Inflammatory macrophage treated with lipopolysaccharide for 1 hour (primary cell): ENCODE measurements at regions not wholly inside any gene's neighbourhood (a gene's known extent, or its start where the extent isn't known, plus 50 kb on each side); places are given as distances from the start of the nearest gene placed in this dataset.
"Not testable (repeated sequence)": the region's sequence is repeated elsewhere in the genome, so short reads cannot be mapped to it uniquely, and the experiment has no call there.

Experiments
- DNase-seq, 2 donors: peaks; one replicate each; pipeline ENCODE4 v3.0.0-alpha.2; 2020 to 2022

DNA sequence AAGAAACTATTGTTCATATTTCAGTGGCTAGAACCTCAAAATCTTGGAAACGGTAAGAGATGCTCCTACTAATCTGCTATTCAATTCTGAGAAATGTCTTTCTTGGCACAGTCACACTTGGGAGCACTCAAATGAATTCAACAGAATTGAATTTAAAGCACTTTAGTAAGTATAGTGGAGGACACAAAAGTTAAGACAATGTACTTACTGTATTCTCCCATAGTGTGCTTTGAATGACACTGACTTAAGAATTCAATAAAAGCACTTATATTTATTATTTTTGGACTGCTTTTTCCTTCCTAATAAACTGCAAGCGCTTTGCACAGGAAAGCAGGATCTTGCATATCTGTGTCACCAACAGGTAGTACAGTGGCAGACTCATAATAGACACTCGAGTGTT lies 156.1 kb upstream of the RIMS1 start:
- no peak for DNase-seq

DNA sequence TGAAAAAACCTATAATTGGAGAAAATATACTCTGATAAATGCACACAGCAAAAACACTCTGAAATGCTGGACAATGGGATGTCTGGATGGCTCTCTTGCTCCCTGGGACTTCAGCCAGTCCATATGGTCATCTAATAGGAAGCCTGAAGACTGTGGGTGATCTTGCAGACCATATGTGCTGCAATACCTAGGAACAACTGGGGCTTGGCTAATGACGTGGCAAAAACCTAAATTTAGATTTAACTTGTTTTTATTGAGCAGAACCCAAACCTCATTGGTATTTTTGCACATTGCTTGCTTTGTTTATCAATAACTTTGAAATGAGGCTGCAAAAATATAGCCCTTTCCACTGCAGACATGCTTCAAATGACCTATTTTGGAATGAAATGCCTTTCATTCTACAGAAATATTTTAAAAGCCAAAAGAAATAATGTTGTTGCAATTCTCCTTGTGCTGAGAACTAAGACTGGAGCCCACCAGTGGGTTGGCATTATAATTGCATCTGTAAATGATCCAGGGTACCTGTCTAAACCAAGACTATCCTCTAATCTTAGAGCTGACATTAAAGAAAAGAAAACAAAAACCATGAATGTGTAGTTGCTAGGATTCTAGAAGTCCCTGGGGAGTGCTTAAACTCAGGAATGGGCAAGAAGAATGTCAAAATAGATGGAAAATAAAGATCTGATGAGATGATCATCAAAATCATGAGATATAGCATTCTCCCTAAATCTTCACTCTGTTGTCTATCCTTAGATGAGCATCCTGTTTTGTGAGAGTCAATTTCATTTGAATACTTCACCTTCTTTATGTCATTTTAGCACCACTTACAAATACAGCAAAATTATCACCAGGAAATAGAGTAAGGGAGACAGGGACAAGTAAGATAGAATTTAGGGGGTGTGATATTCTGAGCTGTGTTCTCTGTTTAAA lies 152.1 kb upstream of the RIMS1 start:
- DNase-seq = no peak

DNA sequence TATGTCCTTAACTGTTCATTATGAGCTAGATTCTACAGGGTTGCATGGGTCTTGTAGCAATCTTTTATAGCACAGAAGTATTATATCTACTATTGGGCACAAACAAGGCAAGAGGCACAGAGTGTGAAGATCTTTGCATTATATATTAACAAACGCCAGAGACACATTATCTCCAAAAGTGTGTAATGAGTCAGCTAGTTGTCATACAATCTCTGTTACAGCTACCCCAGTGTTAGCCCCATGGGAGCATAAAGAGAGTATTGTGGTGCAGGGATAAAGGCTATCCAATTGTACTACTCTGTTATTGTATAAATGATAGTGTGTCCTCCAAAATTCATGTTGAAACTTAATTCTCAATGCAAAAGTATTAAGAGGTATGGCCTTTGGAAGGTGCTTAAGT lies 148.4 kb upstream of the RIMS1 start:
- DNase-seq = no peak

DNA sequence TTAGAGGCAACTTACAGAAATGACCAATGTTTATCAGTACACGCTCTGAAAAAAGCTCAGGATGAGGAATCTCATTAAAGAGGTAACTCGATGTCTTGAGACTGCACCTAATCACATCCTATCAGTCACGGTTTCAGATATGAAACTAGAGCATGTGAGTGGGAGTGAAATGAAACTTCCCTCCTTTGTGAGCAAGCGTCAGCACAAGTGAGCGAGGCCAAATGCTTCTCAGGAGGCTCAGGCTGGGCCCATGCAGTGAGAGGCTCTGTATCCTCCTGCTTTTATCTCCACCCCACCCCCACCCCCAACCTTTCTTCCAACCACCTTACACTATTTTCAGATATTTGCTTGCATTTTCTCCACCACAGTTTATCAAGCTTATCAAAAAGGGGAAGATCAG lies 140.8 kb upstream of the RIMS1 start:
- no peak for DNase-seq

DNA sequence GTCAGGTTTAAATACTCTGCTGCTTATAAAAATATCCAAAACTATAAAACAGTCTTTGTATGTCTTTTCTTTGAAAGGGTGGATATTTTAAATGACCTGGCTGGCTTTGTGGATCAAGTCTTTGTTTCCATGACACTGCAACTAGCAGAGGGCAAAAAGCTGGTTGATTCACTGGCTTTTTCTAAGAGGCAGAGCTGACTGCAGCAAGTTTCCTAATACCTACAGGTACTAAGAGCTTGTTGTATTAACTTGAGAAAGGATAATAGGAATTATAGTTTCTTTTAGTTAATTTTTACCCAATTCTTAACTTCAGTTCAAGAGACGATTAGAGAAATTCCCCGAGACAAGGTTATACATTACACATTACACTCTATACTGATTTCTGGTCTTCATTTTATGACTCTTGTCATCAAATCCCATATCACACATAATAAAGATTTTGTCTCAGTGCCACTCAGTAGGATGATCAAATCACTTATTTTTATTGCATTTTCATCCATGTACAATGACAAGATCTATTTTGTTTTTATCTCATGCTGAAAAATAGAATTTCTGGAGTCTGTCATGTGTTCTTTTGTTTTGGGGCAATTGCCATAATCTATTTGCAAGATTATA lies 120.1 kb upstream of the RIMS1 start:
- no peak for DNase-seq

DNA sequence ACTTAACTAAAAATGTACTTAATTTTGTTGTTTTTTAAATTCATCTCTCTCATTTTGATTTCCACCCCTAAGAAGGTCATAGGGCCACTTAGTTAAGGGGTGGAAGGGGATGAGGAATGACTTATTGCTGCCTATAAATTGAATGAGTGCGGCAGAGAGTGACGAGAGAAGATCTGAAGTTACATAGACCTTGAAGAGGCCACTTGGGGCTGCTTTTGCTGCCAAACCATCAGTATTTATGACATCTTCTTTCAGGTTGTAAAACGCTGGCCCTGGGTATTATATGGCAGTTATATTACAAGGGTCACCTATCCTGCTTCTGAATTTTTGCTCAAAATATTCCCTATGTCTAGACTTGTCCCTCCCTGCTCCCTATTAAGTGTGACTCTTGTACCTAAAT lies 119.6 kb upstream of the RIMS1 start:
- no peak for DNase-seq

DNA sequence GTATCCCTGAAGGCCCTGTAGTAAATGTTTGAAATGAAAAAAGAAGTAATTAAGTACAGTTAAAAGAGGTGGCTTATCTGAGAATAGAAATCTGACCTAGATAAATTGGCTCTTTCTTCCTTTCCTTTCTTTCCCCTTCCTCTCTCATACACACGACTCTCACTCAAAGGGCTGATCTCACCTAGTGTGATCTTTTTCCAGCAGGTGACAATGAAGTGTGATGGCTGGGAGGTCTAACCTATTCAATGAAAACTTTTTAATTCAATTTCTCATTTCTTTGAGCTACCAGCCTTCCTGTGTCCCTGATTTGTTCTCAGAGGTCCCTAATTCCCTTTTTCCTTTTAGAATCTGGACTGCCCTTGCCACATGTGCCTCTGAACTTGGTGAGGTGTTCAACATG lies 118.0 kb upstream of the RIMS1 start:
- no peak for DNase-seq

DNA sequence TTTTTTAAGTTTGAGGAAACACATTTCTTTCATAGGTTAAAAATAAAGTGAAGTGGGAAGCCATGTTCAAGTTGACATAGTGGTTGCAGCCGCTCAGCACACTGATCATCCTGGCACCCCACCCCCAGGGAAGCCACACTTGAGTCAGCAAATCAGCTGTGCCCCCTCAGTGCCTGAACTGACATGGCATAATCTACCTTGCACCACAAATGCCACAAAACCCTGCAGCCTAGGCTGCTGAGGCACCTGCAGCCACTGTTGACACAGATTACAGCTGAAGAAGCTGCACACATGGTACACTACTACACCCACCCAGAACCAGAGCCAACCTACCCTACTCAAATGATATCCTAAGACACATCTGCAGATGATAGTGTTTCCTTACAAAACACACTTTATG lies 77.5 kb upstream of the RIMS1 start:
- DNase-seq = no peak

DNA sequence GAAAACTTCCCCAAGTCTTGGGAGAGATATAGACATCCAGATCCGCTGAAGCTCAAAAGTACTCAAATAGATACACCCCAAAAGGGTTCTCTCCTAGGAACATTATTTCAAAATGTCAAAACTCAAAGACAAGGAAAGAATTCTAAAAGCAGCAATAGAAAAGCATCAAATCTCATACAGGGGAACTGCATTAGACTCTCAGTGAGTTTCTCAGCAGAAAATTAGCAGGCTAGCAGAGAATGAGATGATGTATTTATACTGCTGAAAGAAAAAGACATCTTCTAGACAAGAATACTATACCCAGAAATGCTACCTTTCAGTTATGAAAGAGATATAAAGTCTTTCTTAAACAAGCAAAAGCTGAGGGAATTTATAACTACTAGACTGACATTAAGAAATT lies 75.5 kb upstream of the RIMS1 start:
- no peak for DNase-seq

DNA sequence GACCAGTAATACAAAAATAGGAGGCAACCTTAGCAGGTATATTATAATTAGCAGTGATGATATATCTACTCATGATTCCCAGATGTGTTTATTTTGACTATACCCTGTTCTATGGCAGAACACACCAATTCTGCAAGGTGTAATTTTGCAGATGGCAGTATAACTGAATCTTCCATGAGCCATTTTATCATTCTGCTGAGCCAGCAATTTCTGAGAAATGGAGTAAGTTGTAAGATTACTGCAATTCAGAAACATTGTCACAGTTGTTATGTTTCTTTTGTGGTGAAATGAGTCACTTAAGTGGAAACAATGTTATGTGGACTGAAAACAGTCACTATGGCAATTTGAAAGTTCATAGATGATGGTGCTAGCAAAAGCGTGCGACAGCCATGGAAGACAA lies 63.7 kb upstream of the RIMS1 start:
- no peak for DNase-seq

DNA sequence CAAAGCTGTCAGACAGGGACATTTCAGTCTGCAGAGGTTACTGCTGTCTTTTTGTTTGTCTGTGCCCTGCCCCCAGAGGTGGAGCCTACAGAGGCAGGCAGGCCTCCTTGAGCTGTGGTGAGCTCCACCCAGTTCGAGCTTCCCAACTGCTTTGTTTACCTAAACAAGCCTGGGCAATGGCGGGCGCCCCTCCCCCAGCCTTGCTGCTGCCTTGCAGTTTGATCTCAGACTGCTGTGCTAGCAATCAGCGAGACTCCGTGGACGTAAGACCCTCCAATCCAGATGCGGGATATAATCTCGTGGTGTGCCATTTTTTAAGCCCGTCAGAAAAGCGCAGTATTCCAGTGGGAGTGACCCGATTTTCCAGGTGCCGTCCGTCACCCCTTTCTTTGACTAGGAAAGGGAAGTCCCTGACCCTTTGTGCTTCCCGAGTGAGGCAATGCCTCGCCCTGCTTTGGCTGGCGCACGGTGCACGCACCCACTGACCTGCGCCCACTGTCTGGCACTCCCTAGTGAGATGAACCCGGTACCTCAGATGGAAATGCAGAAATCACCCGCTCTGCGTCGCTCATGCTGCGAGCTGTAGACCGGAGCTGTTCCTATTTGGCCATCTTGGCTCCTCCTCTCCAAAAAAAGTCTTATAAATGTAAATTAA lies 54.1 kb upstream of the RIMS1 start:
- not testable (repeated sequence) for DNase-seq
